IPS-18c (cell line): ENCODE measurements at regions not wholly inside any gene's neighbourhood (a gene's known extent, or its start where the extent isn't known, plus 50 kb on each side); places are given as distances from the start of the nearest gene placed in this dataset.

ENCODE experiments used
- H3K4me3 ChIP-seq: 2 replicates; pipeline ENCODE4 v1.7.0; 2013; ENCODE audit warnings: low read depth, mild to moderate bottlenecking, low read length, moderate library complexity; ENCODE audit not compliant: insufficient read depth
- H3K9me3 ChIP-seq: one replicate; pipeline ENCODE4 v1.6.1; 2013; ENCODE audit warnings: mild to moderate bottlenecking, low read length, moderate library complexity; ENCODE audit not compliant: control insufficient read depth, insufficient read depth

DNA sequence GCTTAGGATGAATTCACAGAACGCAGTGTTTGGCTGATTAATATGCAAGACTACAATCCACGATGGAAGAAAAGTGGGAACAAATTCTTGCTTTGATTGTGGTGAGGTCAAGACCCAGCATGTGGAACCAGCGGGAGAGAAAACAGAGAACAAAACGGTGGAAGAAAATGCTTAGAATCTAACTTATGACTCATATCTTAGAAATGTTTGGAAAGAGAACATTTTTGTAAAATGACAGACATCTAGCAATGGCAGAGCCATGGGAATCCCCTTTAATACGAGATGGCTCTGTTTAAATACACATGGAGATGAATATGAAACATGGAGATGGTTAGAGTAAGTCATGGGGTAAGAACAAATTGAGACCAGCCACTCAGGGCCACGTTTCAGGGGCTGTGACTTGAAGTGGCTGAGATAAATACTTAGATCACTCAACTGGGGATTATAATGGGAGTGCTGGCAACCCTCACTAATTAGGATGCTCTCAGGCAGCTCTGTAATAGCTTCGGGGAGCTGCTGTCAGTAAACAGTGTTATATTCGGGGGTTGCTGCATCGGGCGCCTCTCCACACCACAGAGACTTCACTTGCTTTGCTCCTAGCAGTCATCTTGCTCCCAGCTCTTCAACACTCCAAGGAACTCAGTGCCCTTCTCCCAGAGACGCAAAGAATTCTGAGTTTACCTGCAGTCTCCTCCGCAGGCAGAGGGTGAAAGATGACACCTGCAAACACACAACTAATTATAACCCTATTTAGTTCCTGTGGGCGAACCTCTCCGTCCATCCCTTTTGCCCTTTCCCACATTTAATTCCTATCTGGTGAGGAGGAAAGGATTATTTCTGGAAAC, 68.0 kb upstream of the ONECUT1 start:
- Histone ChIP-seq H3K9me3 (peaks cover 2% of the 10 kb centered on the region), H3K4me3 (0 out of 2 replicates have a peak overlapping the region, but pooled peaks have one; percentile 10)

DNA sequence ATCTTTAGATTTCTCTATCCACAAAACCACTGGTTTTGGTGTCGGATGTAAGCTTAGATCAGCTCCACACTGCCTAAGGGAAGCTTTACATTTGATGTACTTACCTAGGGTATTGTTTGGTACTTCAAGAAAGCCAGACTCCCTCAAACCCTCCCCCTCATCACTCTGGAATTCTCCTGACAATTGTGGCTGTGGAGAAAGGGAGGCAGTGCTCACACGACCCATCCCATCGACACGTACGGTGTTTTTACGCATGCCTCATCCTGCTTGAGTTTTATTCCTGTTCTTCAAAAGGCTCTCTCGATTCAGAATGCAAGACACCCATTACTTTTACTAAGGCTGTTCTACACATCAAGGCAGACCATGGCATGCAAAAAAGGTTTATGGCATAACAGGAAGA, 67.3 kb upstream of the ONECUT1 start:
- Histone ChIP-seq H3K9me3 (peaks cover 2% of the 10 kb centered on the region), H3K4me3 (no peak overlapping the region)

- Histone ChIP-seq H3K4me3 (no peak overlapping the region), H3K9me3 (peaks cover 2% of the 10 kb centered on the region)
Observed at GRCh38 chr15:52856286-52856685, 66.2 kb upstream of the ONECUT1 start.

DNA sequence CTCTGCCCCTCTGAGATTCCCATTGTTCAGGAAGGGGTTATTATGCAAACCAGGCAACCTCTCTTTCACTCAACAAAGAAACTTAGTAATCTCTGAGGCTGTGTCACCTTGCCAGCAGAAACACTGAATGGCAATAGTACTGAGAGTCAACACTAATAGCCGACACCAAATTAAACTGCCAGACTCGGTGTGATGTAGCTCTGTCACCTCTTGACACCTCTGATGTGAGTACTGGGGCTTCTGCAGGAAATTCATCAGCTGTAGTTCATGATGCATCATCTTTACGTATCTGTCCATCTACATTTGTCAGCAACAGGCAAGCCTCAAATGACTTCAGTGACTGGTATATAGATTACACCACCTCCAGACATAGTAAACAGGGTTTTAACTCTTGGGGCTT, 65.0 kb upstream of the ONECUT1 start:
- H3K9me3 ChIP-seq: peaks cover 2% of the 10 kb centered on the region
- H3K4me3 ChIP-seq: no peak overlapping the region

- H3K9me3 ChIP-seq: no peaks in the 10 kb centered on the region
- no peak overlapping the region for H3K4me3 ChIP-seq
Observed at GRCh38 chr15:52844823-52845222, 54.7 kb upstream of the ONECUT1 start.
